Right lobe of liver (tissue), 6 donors: ENCODE measurements at regions not wholly inside any gene's neighbourhood (a gene's known extent, or its start where the extent isn't known, plus 50 kb on each side); places are given as distances from the start of the nearest gene placed in this dataset.

Experiments
- ATAC-seq, 4 donors: fragments of 200-7000 bp; cut with Tn5 transposase; one replicate each; pipeline ENCODE4 v1.9.1; 2020; ENCODE audit warnings: mild to moderate bottlenecking in 4 of 4, moderate library complexity in 4 of 4
- DNase-seq, 3 donors: peaks; one replicate each; pipeline ENCODE4 v3.0.0-alpha.2; 2020
- H3K27ac ChIP-seq, 3 donors: fragments of 200-600 bp; one replicate each; pipeline ENCODE4 v1.8.0; 2022
- H3K27me3 ChIP-seq, 2 donors: fragments of 200-600 bp; one replicate each; pipeline ENCODE4 v1.8.0; 2022
- H3K36me3 ChIP-seq, 4 donors: fragments of 200-600 bp; sonication (generic) in 1 of 4; one replicate each; pipeline versions ENCODE4 v1.5.1 to v1.8.0; 2017 to 2022; ENCODE audit warnings: control low read depth in 1 of 4
- H3K4me1 ChIP-seq, 4 donors: fragments of 200-600 bp; sonication (generic) in 1 of 4; one replicate each; pipeline versions ENCODE4 v1.5.1 to v1.8.0; 2017 to 2022; ENCODE audit warnings: control low read depth in 1 of 4
- H3K4me3 ChIP-seq, 3 donors: fragments of 200-600 bp; one replicate each; pipeline ENCODE4 v1.8.0; 2022
- H3K9me3 ChIP-seq, 4 donors: fragments of 200-600 bp; sonication (generic) in 1 of 4; one replicate each; pipeline versions ENCODE4 v1.5.1 to v1.8.0; 2017 to 2022; ENCODE audit warnings: control low read depth in 1 of 4
- POLR2A ChIP-seq: fragments of 450-650 bp; IDR thresholded peaks from one replicate; pipeline ENCODE4 v1.6.1; 2017; ENCODE audit warnings: antibody characterized with exemption, mild to moderate bottlenecking
- WGBS: methylation state at CpG from one replicate; pipeline ENCODE4 v1.1.6; 2018; ENCODE audit warnings: low coverage, low lambda C conversion rate; ENCODE audit not compliant: insufficient coverage; ENCODE audit errors: missing lambda C conversion rate; 5-methylcytosine and 5-hydroxymethylcytosine counted together
- intact Hi-C, 2 donors: fragments of 100-400 bp; cut with DNase I; formaldehyde crosslinking; loops; one replicate each; pipeline versions ENCODE4 v1.11.2 to v1.14.1; 2022
- TF ChIP-seq, protein P1 (sequence below), 4 donors: fragments of 200-600 bp in 3 of 4; fragments of 450-650 bp in 1 of 4; IDR thresholded peaks; one replicate each; pipeline versions ENCODE4 v1.5.1 to v1.8.0; 2016 to 2022; ENCODE audit warnings: antibody characterized with exemption in 4 of 4, mild to moderate bottlenecking in 2 of 4
- donor health status: DM: no; HTN: yes; CAD: no.
- donor health status: DM: no; HTN: no; CAD: no.
- donor health status: DM: no; HTN: no; CAD: no.
- donor health status: DM: no; HTN: yes; CAD: no.
- donor health status: DM: no; HTN: yes; CAD: no.

DNA sequence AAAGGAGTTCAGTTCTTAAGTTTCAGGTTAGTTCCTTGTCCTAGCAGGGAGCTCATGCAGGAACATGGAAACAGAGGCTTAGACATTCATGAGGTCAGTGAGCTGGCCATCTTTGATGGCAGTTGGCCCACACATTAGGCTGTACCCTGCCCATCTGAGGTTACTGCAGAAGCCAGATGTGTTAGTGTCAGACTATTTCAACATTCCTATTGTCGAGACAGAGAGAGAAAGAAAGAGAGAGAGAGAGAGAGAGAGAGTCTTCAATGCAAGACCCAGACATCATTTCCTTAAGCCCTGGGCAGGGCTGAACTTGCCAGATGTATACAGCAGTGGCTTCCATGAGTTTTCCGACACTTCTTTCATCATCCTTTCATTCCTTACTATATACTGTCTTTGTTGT lies 91.3 kb downstream of the PPP1R2C start:
- DNase-seq (no peak), ATAC-seq (no peak)
- no peak overlapping the region for H3K4me3 ChIP-seq
- no peaks in the 10 kb centered on the region for H3K27me3 ChIP-seq
- 57% methylated on average over 1 of the region's 2 CpGs for WGBS
- no peaks in the 10 kb centered on the region for H3K9me3 ChIP-seq
- TF ChIP-seq, protein P1, sequence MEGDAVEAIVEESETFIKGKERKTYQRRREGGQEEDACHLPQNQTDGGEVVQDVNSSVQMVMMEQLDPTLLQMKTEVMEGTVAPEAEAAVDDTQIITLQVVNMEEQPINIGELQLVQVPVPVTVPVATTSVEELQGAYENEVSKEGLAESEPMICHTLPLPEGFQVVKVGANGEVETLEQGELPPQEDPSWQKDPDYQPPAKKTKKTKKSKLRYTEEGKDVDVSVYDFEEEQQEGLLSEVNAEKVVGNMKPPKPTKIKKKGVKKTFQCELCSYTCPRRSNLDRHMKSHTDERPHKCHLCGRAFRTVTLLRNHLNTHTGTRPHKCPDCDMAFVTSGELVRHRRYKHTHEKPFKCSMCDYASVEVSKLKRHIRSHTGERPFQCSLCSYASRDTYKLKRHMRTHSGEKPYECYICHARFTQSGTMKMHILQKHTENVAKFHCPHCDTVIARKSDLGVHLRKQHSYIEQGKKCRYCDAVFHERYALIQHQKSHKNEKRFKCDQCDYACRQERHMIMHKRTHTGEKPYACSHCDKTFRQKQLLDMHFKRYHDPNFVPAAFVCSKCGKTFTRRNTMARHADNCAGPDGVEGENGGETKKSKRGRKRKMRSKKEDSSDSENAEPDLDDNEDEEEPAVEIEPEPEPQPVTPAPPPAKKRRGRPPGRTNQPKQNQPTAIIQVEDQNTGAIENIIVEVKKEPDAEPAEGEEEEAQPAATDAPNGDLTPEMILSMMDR (IDR thresholded peaks at IDR 0.05) = no peak
- no peak for TF ChIP-seq POLR2A
- no peaks in the 10 kb centered on the region for H3K4me1 ChIP-seq
- H3K36me3 ChIP-seq = no peaks in the 10 kb centered on the region
- no peak overlapping the region for H3K27ac ChIP-seq
- intact Hi-C loops = no loop called here

- intact Hi-C loops = no loop called here
- H3K4me3 ChIP-seq = no peak overlapping the region
- ATAC-seq (no peak), DNase-seq (no peak)
- H3K4me1 ChIP-seq = no peaks in the 10 kb centered on the region
- H3K27me3 ChIP-seq = no peaks in the 10 kb centered on the region
- no peaks in the 10 kb centered on the region for H3K36me3 ChIP-seq
- TF ChIP-seq, protein P1 (IDR thresholded peaks at IDR 0.05) = no peak
- TF ChIP-seq POLR2A = no peak
- no peak overlapping the region for H3K27ac ChIP-seq
- WGBS = 27% methylated on average over 1 of the region's 1 CpG
- no peaks in the 10 kb centered on the region for H3K9me3 ChIP-seq
Measured at GRCh38 chrX:42686296-42686695, 91.7 kb downstream of the PPP1R2C start.

DNA sequence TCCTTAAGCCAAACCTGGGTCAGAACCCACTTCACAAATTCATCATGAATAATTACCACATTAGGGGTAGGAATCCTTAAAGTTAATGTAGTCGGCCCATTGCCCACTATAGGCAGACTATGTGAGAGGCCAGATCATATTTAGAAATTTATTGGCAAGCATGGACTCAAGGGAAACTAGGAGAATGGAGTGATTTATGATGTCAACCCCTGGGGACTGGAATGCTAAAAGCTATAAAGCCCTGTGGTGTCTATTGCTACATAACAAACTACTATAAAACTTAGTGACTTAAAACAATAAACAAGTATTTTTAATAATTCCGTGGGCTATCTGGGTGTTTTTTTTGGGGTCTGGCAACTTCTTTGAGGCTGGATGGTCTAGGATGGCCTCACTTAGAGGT lies 93.9 kb downstream of the PPP1R2C start:
- no peaks in the 10 kb centered on the region for H3K4me1 ChIP-seq
- no peaks in the 10 kb centered on the region for H3K36me3 ChIP-seq
- no peaks in the 10 kb centered on the region for H3K9me3 ChIP-seq
- ATAC-seq (no peak), DNase-seq (no peak)
- no peak for TF ChIP-seq POLR2A
- TF ChIP-seq, protein P1 (IDR thresholded peaks at IDR 0.05) = no peak
- no peak overlapping the region for H3K4me3 ChIP-seq
- H3K27ac ChIP-seq = no peak overlapping the region
- intact Hi-C loops = no loop called here
- no peaks in the 10 kb centered on the region for H3K27me3 ChIP-seq
- WGBS = 51% methylated on average over 2 of the region's 2 CpGs

DNA sequence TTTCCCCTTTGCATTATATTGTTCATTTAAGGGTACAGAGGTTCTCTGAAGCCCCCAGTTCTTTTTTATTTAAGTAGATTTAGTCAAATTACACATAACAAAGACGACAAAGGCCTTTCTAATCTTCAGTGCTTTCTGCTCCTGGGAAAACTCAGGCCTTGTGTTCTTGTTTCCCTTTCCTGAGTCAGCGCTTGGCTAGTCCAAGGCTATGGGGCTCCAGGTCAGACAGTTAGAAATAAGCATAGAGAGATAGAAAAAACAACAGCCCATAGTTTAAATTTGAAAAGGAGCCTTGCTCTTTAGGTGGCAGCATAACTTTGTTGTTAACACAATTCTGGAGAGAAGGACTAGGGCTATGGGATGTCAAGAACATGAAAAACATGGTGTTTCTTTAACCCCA lies 97.3 kb downstream of the PPP1R2C start:
- DNase-seq (no peak), ATAC-seq (peak; percentile 60 to 92 (median 75))
- no peaks in the 10 kb centered on the region for H3K4me1 ChIP-seq
- no peaks in the 10 kb centered on the region for H3K27me3 ChIP-seq
- H3K4me3 ChIP-seq = no peak overlapping the region
- peak overlapping the region in 1 of 3 donors; percentile 31 for H3K27ac ChIP-seq
- intact Hi-C loops = no loop called here
- H3K9me3 ChIP-seq = no peaks in the 10 kb centered on the region
- WGBS = 23% methylated on average over 2 of the region's 2 CpGs
- H3K36me3 ChIP-seq = no peaks in the 10 kb centered on the region
- TF ChIP-seq, protein P1 (IDR thresholded peaks at IDR 0.05) = peak in 1 of 4 donors; percentile 19
- TF ChIP-seq POLR2A = no peak

DNA sequence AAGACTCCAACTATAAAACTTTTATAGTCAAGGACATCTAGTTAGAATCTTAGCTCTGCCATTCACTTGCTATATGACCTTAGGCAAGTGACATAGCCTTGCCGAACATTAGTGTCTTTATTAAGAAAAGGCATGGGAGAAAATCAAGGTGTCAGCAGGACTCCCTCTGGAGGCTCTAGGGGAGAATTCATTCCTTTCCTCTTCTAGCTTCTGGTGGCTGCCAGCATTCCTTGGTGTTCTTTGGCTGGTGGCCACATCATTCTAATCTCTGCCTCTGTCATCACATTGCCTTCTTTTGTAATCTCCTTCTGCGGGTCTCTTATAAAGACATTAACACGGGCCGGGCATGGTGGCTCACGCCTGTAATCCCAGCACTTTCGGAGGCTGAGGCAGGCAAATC lies 99.8 kb downstream of the PPP1R2C start:
- Histone ChIP-seq H3K36me3 (no peaks in the 10 kb centered on the region), H3K4me3 (no peak overlapping the region), H3K9me3 (no peaks in the 10 kb centered on the region), H3K27me3 (no peaks in the 10 kb centered on the region), H3K4me1 (no peaks in the 10 kb centered on the region), H3K27ac (no peak overlapping the region)
- intact Hi-C loops = no loop called here
- ATAC-seq (peak; percentile 40 to 75 (median 50)), DNase-seq (no peak)
- TF ChIP-seq POLR2A = no peak
- TF ChIP-seq, protein P1 (IDR thresholded peaks at IDR 0.05) = peak in 2 of 4 donors; percentile 14 to 43
- WGBS = 51% methylated on average over 6 of the region's 6 CpGs
